GM13976 (cell line): ENCODE measurements at regions not wholly inside any gene's neighbourhood (a gene's known extent, or its start where the extent isn't known, plus 50 kb on each side); places are given as distances from the start of the nearest gene placed in this dataset.

ENCODE experiments used
- DNase-seq: peaks from one replicate; pipeline ENCODE4 v3.0.0; 2012; ENCODE audit warnings: low spot score
- CTCF ChIP-seq: IDR thresholded peaks from 2 replicates; pipeline ENCODE4 v1.5.1; 2012; ENCODE audit warnings: borderline replicate concordance, mild to moderate bottlenecking; ENCODE audit not compliant: insufficient read depth; ENCODE audit errors: extremely low read depth, missing control alignments, control extremely low read depth
- in situ Hi-C: fragments of 300-500 bp; cut with MboI; formaldehyde crosslinking; loops from one replicate; pipeline ENCODE4 v1.12.0; 2022; ENCODE audit warnings: low sequenced_read_pairs, mixed read lengths, inconsistent platforms; ENCODE audit not compliant: unreplicated experiment

DNA sequence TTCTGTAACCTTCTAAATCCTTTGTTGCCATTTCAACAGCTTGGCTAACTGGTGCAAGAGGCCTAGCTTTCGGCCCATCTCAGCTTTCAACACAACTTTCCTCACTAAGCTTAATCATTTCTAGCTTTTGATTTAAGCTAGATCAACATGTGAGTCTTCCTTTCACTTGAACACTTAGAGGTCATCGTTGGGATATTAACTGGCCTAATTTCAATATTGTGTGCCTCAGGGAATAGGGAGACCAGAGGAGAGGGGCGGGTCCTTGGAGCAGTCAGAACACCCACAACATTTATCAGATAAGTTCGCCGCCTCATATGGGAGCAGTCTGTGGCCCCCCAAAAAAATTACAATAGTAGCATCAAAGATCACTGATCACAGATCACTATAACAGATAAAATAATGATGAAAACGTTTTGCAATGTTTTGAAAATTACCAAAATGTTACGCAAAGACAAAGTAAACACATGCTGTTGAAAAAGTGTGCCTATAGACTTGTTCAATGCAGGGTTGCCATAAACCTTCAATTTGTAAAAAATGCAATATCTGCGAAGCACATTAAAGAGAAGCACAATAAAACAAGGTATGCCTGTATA, 66.8 kb upstream of the PCSK1 start:
- in situ Hi-C loops: no loop called here
- no peak for DNase-seq
- TF ChIP-seq CTCF: no peak

DNA sequence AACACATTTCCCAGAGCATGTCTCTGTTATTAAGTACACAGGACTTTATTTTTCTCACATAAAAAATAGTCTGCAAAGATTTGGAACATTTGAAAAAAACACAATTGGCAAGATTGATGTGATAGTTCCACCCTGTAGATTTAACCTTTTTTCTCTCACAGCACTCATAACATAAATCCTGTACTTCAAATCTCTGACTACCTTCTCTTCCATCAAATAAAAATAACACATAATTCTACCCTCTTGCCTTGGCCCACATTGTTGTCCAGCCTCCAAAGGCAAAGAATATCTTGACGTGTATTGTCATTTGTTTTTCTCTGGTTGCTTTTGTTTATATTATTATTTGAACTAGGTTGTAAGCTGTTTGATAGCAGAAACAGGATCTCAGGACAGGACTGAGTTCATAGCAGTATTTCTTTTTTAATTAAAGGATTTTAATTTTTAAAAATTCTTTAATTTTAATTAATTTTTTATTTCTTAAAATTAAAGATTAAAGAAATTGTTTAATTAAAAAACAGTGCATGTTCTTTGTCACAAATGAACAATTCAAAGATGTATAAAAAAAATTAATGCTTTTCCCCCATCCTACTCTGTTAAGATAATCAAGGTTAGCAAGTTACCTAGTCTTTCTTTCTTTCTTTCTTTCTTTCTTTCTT, 69.1 kb upstream of the PCSK1 start:
- in situ Hi-C loops: no loop called here
- TF ChIP-seq CTCF: no peak
- DNase-seq: no peak

GRCh38 chr5:96503501-96504236, 70.6 kb upstream of the PCSK1 start:
- in situ Hi-C loops: no loop called here
- no peak for DNase-seq
- no peak for TF ChIP-seq CTCF

DNA sequence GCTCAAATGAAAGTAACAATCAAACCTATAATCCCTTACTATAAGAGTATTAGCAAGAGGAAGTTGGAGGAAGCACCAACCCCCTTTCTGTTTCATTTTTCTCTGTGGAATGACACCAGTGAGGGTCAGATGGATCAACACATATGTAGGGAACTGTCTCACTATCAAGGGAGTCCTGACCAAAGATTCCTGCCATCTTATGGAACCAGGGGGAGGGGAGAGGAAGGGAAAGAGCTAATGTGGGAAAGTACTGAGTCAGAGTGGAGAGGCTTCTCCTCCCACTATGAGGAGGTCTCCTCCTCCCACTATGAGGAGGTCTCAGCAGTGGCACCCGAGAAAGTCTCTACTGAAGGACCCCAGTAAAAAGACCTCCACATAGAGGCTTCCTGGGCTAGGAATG, 73.3 kb upstream of the PCSK1 start:
- in situ Hi-C loops: no loop called here
- no peak for DNase-seq
- TF ChIP-seq CTCF: no peak

DNA sequence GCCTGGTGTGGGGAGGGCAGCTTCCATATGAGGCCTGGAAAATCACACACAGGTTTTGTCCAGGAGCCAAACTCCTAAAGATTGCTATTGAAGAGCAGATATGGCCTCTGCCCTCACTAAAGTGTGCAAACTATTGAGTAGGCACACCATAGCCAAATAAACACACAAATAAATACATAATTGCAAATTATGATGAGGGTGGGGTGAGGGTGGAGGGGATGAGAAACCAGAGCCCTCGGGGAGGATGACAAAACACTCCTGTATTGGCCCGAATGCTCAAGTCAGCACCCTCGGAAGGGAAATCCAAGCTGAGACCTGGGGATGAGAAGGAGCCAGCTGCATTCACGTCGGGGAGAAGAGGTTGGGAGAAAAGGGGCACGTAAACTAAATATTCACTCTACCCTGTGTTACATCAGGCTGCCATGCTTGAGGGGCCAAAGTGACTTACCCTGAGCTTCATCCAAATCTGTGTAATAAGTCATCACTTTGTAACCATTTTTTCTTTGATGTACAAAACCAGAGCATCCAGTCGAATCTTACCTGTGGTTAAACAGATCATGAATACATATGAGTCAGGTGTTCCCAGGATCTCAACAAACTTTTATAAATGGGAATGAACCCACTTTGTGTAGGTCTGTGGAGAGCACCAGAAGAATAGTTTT, 73.9 kb upstream of the PCSK1 start:
- TF ChIP-seq CTCF: no peak
- DNase-seq: no peak
- in situ Hi-C loops: no loop called here

DNA sequence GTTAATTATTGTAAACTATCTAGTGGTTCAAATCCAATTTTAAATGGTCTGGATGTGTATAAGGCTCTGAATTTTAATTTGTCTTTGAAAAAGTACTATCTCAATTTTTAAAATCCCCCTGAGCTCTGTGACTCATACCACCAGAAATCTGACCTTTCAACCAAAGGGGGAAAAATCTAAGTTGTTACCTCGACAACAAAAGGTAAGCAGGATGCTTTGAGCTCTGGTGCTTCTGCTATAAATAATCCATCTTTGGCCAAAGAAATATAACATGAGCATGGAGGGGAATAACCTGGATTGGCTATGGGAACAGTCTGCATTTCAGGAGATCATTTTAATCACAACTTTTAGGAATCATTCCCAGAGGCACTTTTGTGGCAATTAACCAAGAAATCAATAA, 76.3 kb upstream of the PCSK1 start:
- no peak for TF ChIP-seq CTCF
- in situ Hi-C loops: no loop called here
- no peak for DNase-seq
